ENCODE measurements at regions not wholly inside any gene's neighbourhood (a gene's known extent, or its start where the extent isn't known, plus 50 kb on each side); places are given as distances from the start of the nearest gene placed in this dataset.
"Not testable (repeated sequence)": the region's sequence is repeated elsewhere in the genome, so short reads cannot be mapped to it uniquely, and the experiment has no call there.

GRCh38 chr6:6877792-6878191, 230.0 kb upstream of the RREB1 start:
- not testable (repeated sequence) for TF ChIP-seq CTCF (conservative IDR thresholded peaks at IDR 0.05; ENCODE audit: low read depth, low read length); EZH2 (IDR thresholded peaks at IDR 0.05; ENCODE audit: borderline replicate concordance, low read depth, low read length, poor library complexity, severe bottlenecking)
